ENCODE measurements at regions not wholly inside any gene's neighbourhood (a gene's known extent, or its start where the extent isn't known, plus 50 kb on each side); places are given as distances from the start of the nearest gene placed in this dataset.

- in situ Hi-C loops (cut with HindIII; ENCODE audit: low sequenced_read_pairs) = no loop called here
- TF ChIP-seq, protein P1, sequence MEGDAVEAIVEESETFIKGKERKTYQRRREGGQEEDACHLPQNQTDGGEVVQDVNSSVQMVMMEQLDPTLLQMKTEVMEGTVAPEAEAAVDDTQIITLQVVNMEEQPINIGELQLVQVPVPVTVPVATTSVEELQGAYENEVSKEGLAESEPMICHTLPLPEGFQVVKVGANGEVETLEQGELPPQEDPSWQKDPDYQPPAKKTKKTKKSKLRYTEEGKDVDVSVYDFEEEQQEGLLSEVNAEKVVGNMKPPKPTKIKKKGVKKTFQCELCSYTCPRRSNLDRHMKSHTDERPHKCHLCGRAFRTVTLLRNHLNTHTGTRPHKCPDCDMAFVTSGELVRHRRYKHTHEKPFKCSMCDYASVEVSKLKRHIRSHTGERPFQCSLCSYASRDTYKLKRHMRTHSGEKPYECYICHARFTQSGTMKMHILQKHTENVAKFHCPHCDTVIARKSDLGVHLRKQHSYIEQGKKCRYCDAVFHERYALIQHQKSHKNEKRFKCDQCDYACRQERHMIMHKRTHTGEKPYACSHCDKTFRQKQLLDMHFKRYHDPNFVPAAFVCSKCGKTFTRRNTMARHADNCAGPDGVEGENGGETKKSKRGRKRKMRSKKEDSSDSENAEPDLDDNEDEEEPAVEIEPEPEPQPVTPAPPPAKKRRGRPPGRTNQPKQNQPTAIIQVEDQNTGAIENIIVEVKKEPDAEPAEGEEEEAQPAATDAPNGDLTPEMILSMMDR (IDR thresholded peaks at IDR 0.05; ENCODE audit: low read depth, low read length, missing control alignments) = no peak
- H3K4me3 ChIP-seq (ENCODE audit: low read depth, low read length) = no peak overlapping the region
- DNase-seq (ENCODE audit: low read depth) = no peak
Observed at GRCh38 chr12:93072340-93072739, 143.2 kb upstream of the EEA1 start.

GRCh38 chr12:93073324-93073723 lies 144.2 kb upstream of the EEA1 start:
- TF ChIP-seq, protein P1 (IDR thresholded peaks at IDR 0.05; ENCODE audit: low read depth, low read length, missing control alignments) = no peak
- no peak overlapping the region for H3K4me3 ChIP-seq (ENCODE audit: low read depth, low read length)
- DNase-seq (ENCODE audit: low read depth) = no peak
- in situ Hi-C loops (cut with HindIII; ENCODE audit: low sequenced_read_pairs) = no loop called here

- TF ChIP-seq, protein P1 (IDR thresholded peaks at IDR 0.05; ENCODE audit: low read depth, low read length, missing control alignments) = no peak
- no peak for DNase-seq (ENCODE audit: low read depth)
- in situ Hi-C loops (cut with HindIII; ENCODE audit: low sequenced_read_pairs) = no loop called here
- H3K4me3 ChIP-seq (ENCODE audit: low read depth, low read length) = no peak overlapping the region
Observed at GRCh38 chr12:93078059-93078458, 149.0 kb upstream of the EEA1 start.

GRCh38 chr12:93078577-93078976 lies 149.5 kb upstream of the EEA1 start:
- no peak for DNase-seq (ENCODE audit: low read depth)
- TF ChIP-seq, protein P1 (IDR thresholded peaks at IDR 0.05; ENCODE audit: low read depth, low read length, missing control alignments) = no peak
- H3K4me3 ChIP-seq (ENCODE audit: low read depth, low read length) = no peak overlapping the region
- in situ Hi-C loops (cut with HindIII; ENCODE audit: low sequenced_read_pairs) = no loop called here

DNA sequence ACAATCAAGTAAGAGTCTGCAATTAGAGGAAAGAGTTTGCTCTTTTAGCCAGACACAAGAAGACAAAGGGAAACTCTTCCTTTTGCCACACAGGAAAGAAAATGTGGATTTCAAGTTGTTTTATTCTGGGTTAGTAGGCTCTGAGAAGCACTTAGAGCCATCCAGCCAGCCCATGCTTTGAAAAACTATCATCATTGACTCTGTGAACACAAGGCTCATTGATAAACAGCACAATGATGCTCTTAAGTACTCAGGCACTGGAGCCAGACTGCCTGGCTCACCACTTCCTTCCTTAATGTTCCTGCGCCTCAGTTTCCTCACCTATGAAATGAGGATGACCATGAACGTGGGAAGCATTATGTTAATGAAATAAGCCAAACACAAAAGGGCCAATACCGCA lies 150.2 kb upstream of the EEA1 start:
- H3K4me3 ChIP-seq (ENCODE audit: low read depth, low read length) = no peak overlapping the region
- no peak for DNase-seq (ENCODE audit: low read depth)
- in situ Hi-C loops (cut with HindIII; ENCODE audit: low sequenced_read_pairs) = no loop called here
- TF ChIP-seq, protein P1 (IDR thresholded peaks at IDR 0.05; ENCODE audit: low read depth, low read length, missing control alignments) = no peak

- TF ChIP-seq, protein P1 (IDR thresholded peaks at IDR 0.05; ENCODE audit: low read depth, low read length, missing control alignments) = no peak
- in situ Hi-C loops (cut with HindIII; ENCODE audit: low sequenced_read_pairs) = no loop called here
- no peak for DNase-seq (ENCODE audit: low read depth)
- H3K4me3 ChIP-seq (ENCODE audit: low read depth, low read length) = no peak overlapping the region
Observed at GRCh38 chr12:93079976-93080375, 150.9 kb upstream of the EEA1 start.

- no peak overlapping the region for H3K4me3 ChIP-seq (ENCODE audit: low read depth, low read length)
- TF ChIP-seq, protein P1 (IDR thresholded peaks at IDR 0.05; ENCODE audit: low read depth, low read length, missing control alignments) = no peak
- in situ Hi-C loops (cut with HindIII; ENCODE audit: low sequenced_read_pairs) = no loop called here
- DNase-seq (ENCODE audit: low read depth) = no peak
Observed at GRCh38 chr12:93080452-93080851, 151.4 kb upstream of the EEA1 start.

Data from astrocyte of the cerebellum (primary cell).